GM21423 (cell line): ENCODE measurements at regions not wholly inside any gene's neighbourhood (a gene's known extent, or its start where the extent isn't known, plus 50 kb on each side); places are given as distances from the start of the nearest gene placed in this dataset.
A peak's percentile ranks its signal among the peaks of the same experiment; 100 is the strongest.

Source experiments
- ATAC-seq: cut with Tn5 transposase; IDR thresholded peaks from one replicate; pipeline ENCODE4 v1.9.1; 2021; ENCODE audit warnings: mild to moderate bottlenecking, moderate library complexity; ENCODE audit not compliant: unreplicated experiment

DNA sequence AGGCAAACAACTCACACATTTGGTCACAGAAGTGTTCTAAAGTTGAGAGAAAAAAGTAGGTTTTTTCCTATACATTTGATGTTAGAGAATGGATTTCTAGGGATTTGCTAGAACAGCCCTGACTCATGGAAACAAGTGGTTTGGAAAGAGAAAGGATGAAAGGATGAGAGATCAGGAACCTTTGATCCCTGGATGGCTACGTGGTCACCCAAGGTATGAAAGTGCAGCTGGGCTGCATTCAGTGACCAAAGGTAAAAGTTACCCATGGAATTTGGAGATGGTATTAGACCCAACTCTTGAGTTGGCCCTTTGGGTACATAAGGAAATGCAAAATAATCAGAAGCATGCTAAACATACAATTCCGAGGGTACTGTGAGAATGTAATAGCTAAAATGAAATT is 61.3 kb upstream of the SPIN1 start:
- ATAC-seq: no peak

GRCh38 chr9:88326015-88326414 is 62.2 kb upstream of the SPIN1 start:
- ATAC-seq: no peak

- ATAC-seq: peak; percentile 52
Measured at GRCh38 chr9:88322906-88323566, 65.2 kb upstream of the SPIN1 start.

- ATAC-seq: no peak
Measured at GRCh38 chr9:88321764-88322163, 66.5 kb upstream of the SPIN1 start.

DNA sequence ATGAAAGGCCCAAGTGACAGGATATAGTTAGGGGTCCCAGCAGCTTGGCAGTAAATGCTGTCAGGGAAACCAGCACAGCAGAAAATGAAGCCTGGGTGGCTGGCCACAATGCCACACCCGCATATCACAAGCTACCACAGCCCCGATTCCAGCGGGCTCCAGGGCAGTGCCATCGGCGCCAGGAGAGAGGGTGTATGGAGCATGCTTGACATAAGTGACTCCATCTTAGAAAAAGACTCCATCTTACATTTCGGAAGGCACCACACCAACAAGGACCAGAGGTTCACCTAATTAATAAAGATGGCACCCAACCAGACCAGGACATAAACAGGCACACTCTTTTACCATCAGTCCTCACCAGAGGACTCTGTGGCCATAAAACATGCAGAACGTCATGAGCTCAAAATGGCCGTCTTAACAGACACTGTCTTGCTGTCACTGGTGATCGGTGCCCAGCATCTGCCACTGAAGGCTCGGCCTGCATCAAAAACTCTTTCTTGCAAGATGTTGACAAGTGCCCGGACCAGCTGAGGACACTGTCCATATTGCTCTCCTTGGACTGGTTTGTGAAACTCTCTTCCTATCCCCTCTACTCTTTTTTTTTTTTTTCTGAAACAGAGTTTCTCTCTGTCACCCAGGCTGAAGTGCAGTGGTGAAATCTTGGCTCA is 67.4 kb upstream of the SPIN1 start:
- ATAC-seq: no peak

- no peak for ATAC-seq
Measured at GRCh38 chr9:88319936-88320747, 68.1 kb upstream of the SPIN1 start.

- no peak for ATAC-seq
Measured at GRCh38 chr9:88313364-88314220, 74.7 kb upstream of the SPIN1 start.

- ATAC-seq: no peak
Measured at GRCh38 chr9:88312517-88313103, 75.6 kb upstream of the SPIN1 start.

- ATAC-seq: no peak
Measured at GRCh38 chr9:88312045-88312444, 76.2 kb upstream of the SPIN1 start.

DNA sequence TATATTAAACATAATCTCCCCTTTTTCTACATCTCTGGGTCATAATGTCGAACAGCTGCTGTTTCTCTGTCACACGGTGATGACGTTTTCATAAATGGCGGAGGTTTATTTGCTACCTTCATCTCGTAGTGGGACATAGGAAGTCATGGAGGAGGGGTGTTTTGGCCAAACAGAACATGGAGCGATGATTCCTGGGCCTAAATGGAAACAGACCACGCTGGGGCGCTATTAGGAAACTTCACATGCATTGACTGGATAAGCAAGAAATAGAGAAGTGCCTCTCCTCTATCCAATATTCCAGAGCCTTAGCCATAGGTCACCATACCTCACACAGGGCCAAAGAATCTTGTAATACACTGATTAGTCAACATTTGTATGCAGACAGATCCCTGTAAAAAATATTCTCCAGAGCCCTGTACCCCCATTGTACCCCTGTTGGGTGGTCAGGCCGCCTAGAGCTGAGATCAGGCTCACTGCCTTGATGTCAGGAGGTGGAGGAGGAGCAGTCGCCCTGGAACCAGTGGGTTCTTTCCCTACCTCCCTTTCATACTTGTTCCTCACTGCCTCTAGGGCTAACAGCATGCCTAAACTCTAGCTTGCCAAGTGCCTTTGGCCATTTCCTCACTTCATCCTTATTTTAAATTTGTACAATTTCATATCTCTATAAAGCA is 77.8 kb upstream of the SPIN1 start:
- no peak for ATAC-seq

DNA sequence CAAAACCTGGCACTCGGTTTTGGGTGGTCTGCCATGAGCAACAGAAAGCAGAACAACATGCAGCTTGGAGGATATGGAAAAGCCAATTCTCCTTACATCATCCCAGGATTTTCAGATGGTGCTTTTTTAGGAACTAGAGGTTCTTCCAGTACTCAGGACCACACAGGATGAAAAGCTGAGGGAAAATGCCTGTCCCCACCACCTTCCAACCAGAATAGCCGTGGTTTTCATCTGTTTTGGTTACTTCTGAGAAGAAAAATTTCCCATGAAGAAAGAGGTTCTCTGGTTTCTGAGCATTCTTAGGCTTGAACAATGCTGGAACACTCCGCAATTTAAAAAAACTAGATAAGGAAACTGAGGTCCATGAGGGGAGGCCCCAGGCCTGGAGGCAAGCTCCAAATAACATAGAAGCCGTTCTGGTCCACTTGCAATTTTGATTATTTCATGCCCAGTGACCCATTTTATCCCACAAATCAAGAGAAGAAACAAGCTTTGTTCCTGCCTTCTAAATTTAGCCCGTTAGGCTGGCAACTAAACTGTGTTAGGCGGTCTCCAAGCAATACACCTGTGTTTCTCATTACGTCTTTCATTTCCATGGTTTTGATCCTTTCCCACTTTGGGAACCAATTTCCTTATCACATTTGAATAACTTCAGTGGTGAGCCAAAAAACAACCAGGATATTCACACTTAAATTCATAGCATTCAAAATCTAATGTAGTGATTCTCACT is 79.2 kb upstream of the SPIN1 start:
- no peak for ATAC-seq

GRCh38 chr9:88307136-88307535 is 81.1 kb upstream of the SPIN1 start:
- ATAC-seq: no peak

- peak; percentile 88 for ATAC-seq
Measured at GRCh38 chr9:88303721-88304451, 84.4 kb upstream of the SPIN1 start.

- no peak for ATAC-seq
Measured at GRCh38 chr9:88302579-88303324, 85.5 kb upstream of the SPIN1 start.

DNA sequence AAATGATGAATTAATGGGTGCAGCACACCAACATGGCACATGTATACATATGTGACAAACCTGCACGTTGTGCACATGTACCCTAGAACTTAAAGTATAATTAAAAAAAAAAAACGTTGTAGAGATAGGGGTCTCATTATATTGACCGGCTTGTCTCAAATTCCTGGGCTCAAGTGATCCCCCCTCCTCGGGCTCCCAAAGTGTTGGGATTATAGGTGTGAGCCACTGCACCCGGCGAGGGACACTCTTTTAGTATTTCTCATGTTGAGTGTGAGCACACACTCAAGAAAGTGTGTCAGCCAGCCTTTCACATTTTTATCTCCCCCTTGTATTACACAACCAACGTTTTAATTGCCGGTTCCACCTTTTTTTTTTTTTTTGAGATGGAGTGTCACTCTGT is 87.7 kb upstream of the SPIN1 start:
- ATAC-seq: no peak

GRCh38 chr9:88291856-88292255 is 96.4 kb upstream of the SPIN1 start:
- no peak for ATAC-seq

GRCh38 chr9:88291056-88291455 is 97.2 kb upstream of the SPIN1 start:
- no peak for ATAC-seq

GRCh38 chr9:88289532-88289931 is 98.7 kb upstream of the SPIN1 start:
- ATAC-seq: no peak
